Adipocyte (in vitro differentiated cells): ENCODE measurements at regions not wholly inside any gene's neighbourhood (a gene's known extent, or its start where the extent isn't known, plus 50 kb on each side); places are given as distances from the start of the nearest gene placed in this dataset.
"Not testable (repeated sequence)": the region's sequence is repeated elsewhere in the genome, so short reads cannot be mapped to it uniquely, and the experiment has no call there.

Experiments
- DNase-seq: peaks from one replicate; pipeline ENCODE4 v3.0.0-alpha.2; 2015; ENCODE audit warnings: low read depth
- H3K27me3 ChIP-seq: replicated peaks from 2 replicates; pipeline ENCODE4 v1.7.0; 2013; ENCODE audit warnings: mild to moderate bottlenecking, low read length, moderate library complexity; ENCODE audit not compliant: control insufficient read depth, insufficient read depth
- H3K36me3 ChIP-seq: 2 replicates; pipeline ENCODE4 v1.7.0; 2013; ENCODE audit warnings: low read length, mild to moderate bottlenecking, moderate library complexity; ENCODE audit not compliant: control insufficient read depth, insufficient read depth, severe bottlenecking
- H3K4me1 ChIP-seq: 2 replicates; pipeline ENCODE4 v1.7.0; 2013; ENCODE audit warnings: mild to moderate bottlenecking, low read length, moderate library complexity; ENCODE audit not compliant: control insufficient read depth, insufficient read depth
- H3K4me3 ChIP-seq: 2 replicates; pipeline ENCODE4 v1.7.0; 2013; ENCODE audit warnings: mild to moderate bottlenecking, low read length, moderate library complexity
- H3K9ac ChIP-seq: 2 replicates; pipeline ENCODE4 v1.7.0; 2013; ENCODE audit warnings: mild to moderate bottlenecking, low read length, moderate library complexity
- H3K9me3 ChIP-seq: 2 replicates; pipeline ENCODE4 v1.7.0; 2013; ENCODE audit warnings: mild to moderate bottlenecking, low read length, moderate library complexity; ENCODE audit not compliant: control insufficient read depth

GRCh38 chr2:239873656-239874635, 151.2 kb downstream of the NDUFA10 start:
- DNase-seq = no peak
- no peaks in the 10 kb centered on the region for H3K9me3 ChIP-seq
- peaks cover 33% of the 10 kb centered on the region for H3K27me3 ChIP-seq
- H3K4me1 ChIP-seq = no peaks in the 10 kb centered on the region
- no peak overlapping the region for H3K9ac ChIP-seq
- H3K36me3 ChIP-seq = no peaks in the 10 kb centered on the region
- H3K4me3 ChIP-seq = no peak overlapping the region

DNA sequence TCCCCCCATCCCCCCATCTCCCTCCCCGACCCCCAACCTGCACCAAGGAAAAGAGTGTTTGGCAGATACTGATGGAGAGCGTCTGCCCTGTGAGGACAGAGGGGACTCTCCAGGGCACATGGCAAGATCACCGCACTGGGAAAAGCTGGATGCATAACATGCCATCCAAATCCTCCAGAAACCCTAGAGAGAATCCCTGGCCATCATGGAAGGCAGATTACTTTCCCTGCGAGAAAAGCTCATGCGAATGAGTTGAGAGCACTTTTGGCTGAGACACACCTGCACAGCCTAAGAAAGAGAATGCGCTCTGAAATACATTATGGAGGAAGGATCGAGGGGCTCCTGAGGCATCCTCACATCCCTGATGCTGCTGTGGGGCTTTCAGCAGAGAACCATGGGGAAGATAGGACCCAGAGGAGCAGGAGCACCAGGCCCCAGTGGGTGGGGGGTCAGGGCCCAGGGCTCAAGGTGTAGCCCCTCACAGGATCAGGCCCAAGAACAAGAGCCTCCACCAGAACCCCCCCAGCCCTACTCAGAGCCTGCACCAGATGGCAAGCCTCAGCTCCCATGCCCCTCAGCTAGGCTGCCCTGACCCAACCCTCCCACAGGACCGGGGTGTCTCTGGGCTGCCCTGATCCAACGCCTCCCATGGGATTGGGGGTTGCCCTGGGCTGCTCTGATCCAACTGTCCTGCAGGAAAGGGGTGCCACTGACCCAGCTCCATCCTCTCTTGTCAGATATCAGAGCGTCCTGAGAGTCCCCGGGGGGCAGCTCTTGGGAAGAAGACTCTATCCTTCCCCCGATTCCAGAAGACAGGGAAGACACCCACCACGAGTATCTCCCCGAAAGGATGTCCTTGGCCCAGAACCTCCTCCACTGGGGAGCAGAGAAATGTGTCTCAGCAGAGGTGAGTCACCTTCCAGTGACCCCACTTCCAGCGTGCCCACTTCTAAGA, 153.4 kb downstream of the NDUFA10 start:
- Histone ChIP-seq H3K4me1 (no peaks in the 10 kb centered on the region), H3K9me3 (no peaks in the 10 kb centered on the region), H3K9ac (no peak overlapping the region), H3K36me3 (no peaks in the 10 kb centered on the region), H3K4me3 (no peak overlapping the region), H3K27me3 (peaks cover 26% of the 10 kb centered on the region)
- DNase-seq = no peak

GRCh38 chr2:239870863-239871262, 154.3 kb downstream of the NDUFA10 start:
- Histone ChIP-seq H3K4me3 (no peak overlapping the region), H3K4me1 (no peaks in the 10 kb centered on the region), H3K9me3 (no peaks in the 10 kb centered on the region)

DNA sequence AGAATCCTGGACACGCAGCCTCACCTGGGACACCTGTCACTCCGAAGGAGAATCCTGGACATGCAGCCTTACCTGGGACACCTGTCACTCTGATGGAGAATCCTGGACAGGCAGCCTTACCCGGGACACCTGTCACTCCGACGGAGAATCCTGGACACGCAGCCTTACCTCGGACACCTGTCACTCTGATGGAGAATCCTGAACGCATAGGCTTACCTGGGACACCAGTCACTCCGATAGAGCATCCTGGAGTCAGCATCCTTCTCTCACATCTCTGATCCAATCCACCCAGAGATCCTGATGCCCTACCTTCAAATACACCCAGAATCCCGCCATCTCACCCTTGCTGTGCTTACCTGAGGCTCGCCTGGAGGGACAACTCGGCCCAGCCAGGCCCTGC, 154.9 kb downstream of the NDUFA10 start:
- no peak for DNase-seq
- H3K27me3 ChIP-seq = peaks cover 21% of the 10 kb centered on the region
- no peaks in the 10 kb centered on the region for H3K4me1 ChIP-seq
- no peaks in the 10 kb centered on the region for H3K9me3 ChIP-seq
- no peaks in the 10 kb centered on the region for H3K36me3 ChIP-seq
- no peak overlapping the region for H3K4me3 ChIP-seq
- H3K9ac ChIP-seq = no peak overlapping the region

More at GRCh38 chr2:239870863-239871262, 154.3 kb downstream of the NDUFA10 start:
- no peak for DNase-seq
- Histone ChIP-seq H3K27me3 (peaks cover 21% of the 10 kb centered on the region), H3K36me3 (no peaks in the 10 kb centered on the region), H3K9ac (no peak overlapping the region)

DNA sequence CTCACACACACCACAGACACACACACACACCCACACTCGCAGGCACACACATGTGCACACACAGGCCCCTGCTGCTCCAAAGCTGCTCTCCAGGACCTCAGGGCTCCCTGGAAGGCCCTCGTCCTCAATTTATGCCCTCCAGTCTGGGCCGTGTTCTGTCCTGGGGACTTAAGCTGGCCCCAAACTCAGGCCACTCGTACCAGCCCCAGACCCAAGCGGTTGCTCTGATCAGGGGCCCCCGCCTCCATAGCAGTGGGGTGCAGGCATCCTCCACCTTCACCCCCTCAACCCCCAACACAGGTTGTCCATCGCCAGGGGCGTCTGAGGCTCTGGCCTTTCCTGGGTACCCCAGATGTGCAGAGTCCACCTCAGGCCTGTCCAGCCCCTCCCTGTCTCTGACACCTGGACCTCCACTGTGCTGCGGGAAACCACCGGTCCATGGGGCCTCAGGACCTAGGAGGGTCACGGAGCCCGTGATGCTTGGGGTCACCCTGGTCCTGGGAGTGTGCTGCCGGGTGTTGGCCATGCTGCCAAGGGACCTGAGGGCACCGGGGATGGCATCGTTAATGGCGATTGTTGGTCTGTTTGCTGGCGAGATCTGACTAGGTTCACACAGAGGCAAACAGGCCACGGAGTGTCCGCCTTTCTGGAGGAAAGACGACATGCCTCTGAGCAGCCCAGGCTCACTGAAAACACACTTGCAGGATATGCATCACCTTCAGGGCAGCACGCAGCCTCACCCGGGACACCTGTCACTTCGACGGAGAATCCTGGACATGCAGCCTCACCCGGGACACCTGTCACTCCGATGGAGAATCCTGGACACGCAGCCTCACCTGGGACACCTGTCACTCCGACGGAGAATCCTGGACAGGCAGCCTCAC, 155.6 kb downstream of the NDUFA10 start:
- Histone ChIP-seq H3K9ac (no peak overlapping the region), H3K9me3 (no peaks in the 10 kb centered on the region), H3K4me3 (no peak overlapping the region), H3K4me1 (no peaks in the 10 kb centered on the region), H3K27me3 (peaks cover 15% of the 10 kb centered on the region), H3K36me3 (no peaks in the 10 kb centered on the region)
- DNase-seq = no peak

DNA sequence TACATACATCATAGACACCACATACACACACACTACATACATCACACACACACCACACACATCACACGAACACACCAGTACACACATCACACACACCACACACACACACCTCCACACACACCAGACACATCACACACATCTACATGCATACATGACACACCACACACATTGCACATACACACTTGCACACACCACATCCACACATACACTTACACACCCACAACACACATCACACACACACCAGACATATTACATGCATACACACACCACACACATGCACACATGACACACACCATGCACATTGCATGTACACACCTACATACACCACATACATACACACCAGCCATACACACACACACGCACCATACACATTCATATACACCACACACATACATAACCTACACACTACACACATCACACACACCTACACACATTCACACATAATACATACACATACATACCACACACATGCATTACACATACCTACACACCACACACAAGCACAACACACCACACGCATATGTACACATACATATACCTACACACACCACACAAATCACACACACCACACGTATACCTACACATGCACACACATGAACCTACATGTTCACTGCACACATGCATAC, 156.5 kb downstream of the NDUFA10 start:
- H3K4me1 ChIP-seq = no peaks in the 10 kb centered on the region
- H3K9ac ChIP-seq = no peak overlapping the region
- no peaks in the 10 kb centered on the region for H3K36me3 ChIP-seq
- no peaks in the 10 kb centered on the region for H3K9me3 ChIP-seq
- peaks cover 8% of the 10 kb centered on the region for H3K27me3 ChIP-seq
- DNase-seq = no peak
- H3K4me3 ChIP-seq = no peak overlapping the region

DNA sequence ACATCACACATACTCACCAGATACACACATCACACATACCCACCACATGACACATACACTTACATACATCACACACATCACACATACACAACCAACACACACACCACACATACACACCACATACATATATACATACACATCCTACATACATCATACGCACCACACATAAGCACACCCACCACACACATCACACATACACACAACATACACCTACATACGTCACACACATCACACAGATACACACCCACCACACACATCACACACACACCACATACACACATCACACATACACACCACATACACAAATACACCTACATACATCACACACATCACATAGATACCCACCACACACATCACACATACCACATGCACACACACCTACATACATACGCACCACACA, 158.4 kb downstream of the NDUFA10 start:
- no peaks in the 10 kb centered on the region for H3K36me3 ChIP-seq
- no peak overlapping the region for H3K4me3 ChIP-seq
- no peaks in the 10 kb centered on the region for H3K4me1 ChIP-seq
- H3K9me3 ChIP-seq = no peaks in the 10 kb centered on the region
- peaks cover 10% of the 10 kb centered on the region for H3K27me3 ChIP-seq
- DNase-seq = no peak
- H3K9ac ChIP-seq = no peak overlapping the region

DNA sequence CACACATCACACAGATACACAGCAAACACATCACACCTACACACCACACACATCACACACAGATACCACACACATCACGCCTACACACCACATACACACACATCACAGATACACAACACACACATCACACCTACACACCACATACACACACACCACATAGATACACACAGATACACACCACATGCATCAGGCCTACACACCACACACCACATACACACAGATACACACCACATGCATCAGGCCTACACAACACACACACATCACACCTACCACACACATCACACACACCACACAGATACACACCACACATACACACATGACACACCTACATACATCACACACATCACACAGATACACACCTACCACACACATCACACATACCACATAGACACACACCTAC, 158.8 kb downstream of the NDUFA10 start:
- Histone ChIP-seq H3K36me3 (no peaks in the 10 kb centered on the region), H3K9me3 (no peaks in the 10 kb centered on the region), H3K9ac (no peak overlapping the region), H3K27me3 (peaks cover 14% of the 10 kb centered on the region), H3K4me3 (no peak overlapping the region), H3K4me1 (no peaks in the 10 kb centered on the region)
- no peak for DNase-seq

GRCh38 chr2:239865856-239866255, 159.3 kb downstream of the NDUFA10 start:
- not testable (repeated sequence) for H3K36me3 ChIP-seq, DNase-seq, H3K9ac ChIP-seq, H3K9me3 ChIP-seq, H3K4me3 ChIP-seq, H3K4me1 ChIP-seq
- peaks cover 13% of the 10 kb centered on the region for H3K27me3 ChIP-seq

DNA sequence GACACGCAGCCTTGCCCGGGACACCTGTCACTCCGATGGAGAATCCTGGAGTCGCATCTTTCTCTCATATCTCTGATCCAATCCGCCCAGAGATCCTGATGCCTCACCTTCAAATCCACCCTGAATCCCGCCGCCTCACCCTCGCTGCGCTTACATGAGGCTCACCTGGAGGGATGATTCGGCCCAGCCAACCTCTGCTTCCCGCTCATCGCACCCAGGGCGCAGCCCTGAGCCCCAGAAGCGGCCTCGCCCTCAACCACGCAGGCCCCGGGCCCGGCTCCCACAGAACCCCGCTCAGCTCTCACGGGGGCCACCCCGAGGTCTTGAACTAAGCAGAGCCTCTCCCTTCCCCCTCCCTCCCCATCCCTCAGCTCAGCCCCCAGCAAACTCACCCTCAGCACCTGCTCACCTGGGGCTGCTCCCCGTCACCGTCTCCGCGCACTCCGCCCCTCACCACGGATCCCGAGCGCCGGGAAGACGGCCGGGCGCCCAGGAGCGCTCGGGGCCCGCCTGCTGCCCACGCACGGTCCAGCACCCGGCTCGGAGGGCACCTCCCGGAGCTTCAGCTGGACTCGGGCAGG, 160.0 kb downstream of the NDUFA10 start:
- no peak overlapping the region for H3K4me3 ChIP-seq
- no peaks in the 10 kb centered on the region for H3K4me1 ChIP-seq
- DNase-seq = no peak
- no peaks in the 10 kb centered on the region for H3K36me3 ChIP-seq
- no peaks in the 10 kb centered on the region for H3K9me3 ChIP-seq
- H3K9ac ChIP-seq = no peak overlapping the region
- H3K27me3 ChIP-seq = peaks cover 6% of the 10 kb centered on the region
